ENCODE measurements at regions not wholly inside any gene's neighbourhood (a gene's known extent, or its start where the extent isn't known, plus 50 kb on each side); places are given as distances from the start of the nearest gene placed in this dataset.

- TF ChIP-seq, protein P1, sequence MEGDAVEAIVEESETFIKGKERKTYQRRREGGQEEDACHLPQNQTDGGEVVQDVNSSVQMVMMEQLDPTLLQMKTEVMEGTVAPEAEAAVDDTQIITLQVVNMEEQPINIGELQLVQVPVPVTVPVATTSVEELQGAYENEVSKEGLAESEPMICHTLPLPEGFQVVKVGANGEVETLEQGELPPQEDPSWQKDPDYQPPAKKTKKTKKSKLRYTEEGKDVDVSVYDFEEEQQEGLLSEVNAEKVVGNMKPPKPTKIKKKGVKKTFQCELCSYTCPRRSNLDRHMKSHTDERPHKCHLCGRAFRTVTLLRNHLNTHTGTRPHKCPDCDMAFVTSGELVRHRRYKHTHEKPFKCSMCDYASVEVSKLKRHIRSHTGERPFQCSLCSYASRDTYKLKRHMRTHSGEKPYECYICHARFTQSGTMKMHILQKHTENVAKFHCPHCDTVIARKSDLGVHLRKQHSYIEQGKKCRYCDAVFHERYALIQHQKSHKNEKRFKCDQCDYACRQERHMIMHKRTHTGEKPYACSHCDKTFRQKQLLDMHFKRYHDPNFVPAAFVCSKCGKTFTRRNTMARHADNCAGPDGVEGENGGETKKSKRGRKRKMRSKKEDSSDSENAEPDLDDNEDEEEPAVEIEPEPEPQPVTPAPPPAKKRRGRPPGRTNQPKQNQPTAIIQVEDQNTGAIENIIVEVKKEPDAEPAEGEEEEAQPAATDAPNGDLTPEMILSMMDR (IDR thresholded peaks at IDR 0.05), result no peak
- no peak for TF ChIP-seq POLR2A (IDR thresholded peaks at IDR 0.05)
These were observed 133.6 kb upstream of the GLRA1 start for GRCh38 chr5:152058267-152058666.

Measured in adrenal gland (tissue), 5 donors.